ENCODE measurements at regions not wholly inside any gene's neighbourhood (a gene's known extent, or its start where the extent isn't known, plus 50 kb on each side); places are given as distances from the start of the nearest gene placed in this dataset.

DNA sequence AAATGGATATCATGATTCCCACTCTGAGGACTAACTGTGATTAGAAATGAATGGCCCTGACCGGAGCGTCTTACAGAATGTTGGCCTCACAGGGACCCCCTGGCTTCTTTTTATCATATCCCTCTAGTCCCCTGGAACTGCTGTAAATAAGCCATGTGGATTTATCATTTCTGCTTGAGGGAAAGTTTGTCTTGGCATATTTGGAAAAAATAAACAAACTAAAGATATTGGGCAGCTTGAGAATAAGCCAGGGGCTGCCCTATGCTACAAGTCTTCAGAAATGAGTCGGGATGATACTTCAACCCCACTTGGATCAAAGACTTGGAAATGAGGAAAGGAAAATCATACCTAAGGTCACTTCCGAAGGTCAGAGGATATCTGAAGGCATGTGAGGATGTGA is 179.1 kb downstream of the THBS2 start:
- TF ChIP-seq POLR2A (IDR thresholded peaks at IDR 0.05): no peak
- TF ChIP-seq EP300 (IDR thresholded peaks at IDR 0.05): no peak

Data from tibial nerve (tissue), 3 donors.